HG02798 (cell line): ENCODE measurements at regions not wholly inside any gene's neighbourhood (a gene's known extent, or its start where the extent isn't known, plus 50 kb on each side); places are given as distances from the start of the nearest gene placed in this dataset.

Source experiments
- ATAC-seq: cut with Tn5 transposase; IDR thresholded peaks from one replicate; pipeline ENCODE4 v1.9.1; 2021; ENCODE audit warnings: mild to moderate bottlenecking; ENCODE audit not compliant: unreplicated experiment, poor library complexity

- no peak for ATAC-seq
These were observed 135.7 kb downstream of the MBL2 start for GRCh38 chr10:52636874-52637273.

GRCh38 chr10:52637592-52637991 lies 135.0 kb downstream of the MBL2 start:
- no peak for ATAC-seq

DNA sequence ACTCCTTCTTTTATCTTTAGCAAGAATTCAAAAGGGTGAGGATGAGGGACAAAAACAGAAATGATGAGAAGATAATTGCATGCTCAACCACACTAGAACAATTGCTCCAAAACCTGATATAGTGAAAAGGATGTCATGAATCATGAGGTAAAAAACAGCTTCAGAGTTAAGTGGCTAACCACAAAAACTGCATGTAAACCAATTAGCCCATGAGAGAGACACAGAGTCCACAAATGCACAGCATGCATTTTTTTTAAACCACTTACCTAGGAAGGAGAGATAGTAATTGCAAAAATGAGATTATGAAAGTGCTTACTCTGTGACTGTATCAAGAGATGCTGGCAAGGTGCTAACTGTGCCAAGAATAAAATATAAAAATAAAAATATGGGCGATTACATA lies 132.9 kb downstream of the MBL2 start:
- ATAC-seq: no peak

GRCh38 chr10:52642208-52642607 lies 130.4 kb downstream of the MBL2 start:
- ATAC-seq: no peak

DNA sequence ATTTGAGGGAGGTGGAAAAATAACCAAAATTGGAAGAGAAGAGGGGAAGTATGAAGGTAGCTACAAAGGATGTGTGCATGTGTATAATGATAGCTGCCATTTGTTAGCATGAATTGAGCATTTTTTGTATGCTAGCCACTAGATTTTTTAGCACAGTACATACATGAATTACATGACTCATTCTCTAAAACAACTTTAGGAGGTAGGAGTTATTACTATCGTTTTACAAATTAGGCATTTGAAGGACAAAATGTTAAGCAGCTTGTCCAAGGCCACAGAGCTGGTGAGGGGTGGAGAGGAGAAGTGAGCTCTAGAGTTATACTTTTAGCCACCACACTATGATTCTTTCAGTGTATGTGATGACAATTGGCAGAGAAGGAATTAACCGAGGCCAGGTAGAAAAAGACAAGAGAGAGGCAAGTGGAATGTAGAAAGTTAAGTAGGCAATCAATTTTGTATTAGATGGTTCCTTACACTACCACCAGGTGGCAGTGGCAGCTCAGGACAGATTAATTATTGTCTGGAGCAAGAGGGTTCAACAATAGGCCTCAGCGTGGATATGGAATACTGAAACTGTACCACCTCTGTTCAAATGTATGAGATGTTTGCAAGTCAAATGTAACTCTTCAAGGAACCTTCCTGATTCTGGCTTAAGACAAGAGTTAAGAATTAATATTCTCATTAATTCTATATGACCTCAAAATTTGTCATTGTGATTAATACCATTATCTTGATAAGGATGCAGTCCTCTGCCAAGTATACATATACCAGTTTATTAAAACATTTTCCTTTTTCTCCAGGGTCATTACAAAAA lies 128.0 kb downstream of the MBL2 start:
- peak; percentile 87 for ATAC-seq

- no peak for ATAC-seq
These were observed 127.3 kb downstream of the MBL2 start for GRCh38 chr10:52645187-52645758.

DNA sequence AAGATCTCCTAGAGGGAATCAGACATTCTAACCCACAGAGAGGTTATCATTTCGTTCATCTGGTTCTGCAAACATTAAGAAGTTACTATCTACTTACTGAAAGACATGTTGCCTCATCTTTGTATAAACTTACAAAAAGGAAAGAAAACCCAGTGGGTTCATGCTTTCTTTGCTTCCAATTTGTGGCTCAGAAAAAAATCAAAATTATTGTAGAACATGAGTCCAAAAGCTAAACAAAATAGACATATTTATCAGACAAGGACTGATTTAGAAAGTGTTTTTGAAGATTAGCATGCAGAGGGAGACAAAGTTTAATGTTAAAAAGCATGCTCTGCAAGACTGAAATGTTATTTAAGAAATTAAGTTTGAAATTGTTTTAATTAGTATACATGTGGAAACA lies 123.1 kb downstream of the MBL2 start:
- no peak for ATAC-seq

DNA sequence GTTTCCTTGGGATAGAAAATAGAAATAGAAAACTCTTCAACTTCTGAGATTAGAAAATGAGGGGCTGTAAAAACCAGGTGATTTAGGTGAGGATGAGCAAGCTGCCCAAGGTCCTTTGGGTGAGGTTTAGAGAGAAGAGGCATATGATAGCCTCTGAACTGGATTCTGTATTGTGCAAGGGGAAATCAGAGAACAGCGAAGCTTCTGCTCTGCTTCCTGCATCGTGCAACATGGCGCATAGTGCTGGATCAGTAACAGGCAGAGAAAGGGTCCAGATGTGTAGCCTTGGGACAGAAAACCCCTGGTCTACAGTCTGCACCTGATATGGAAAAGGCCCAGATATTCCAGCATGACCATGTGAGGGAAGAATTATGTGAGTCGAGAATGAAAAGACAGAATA lies 121.7 kb downstream of the MBL2 start:
- no peak for ATAC-seq

- no peak for ATAC-seq
These were observed 121.3 kb downstream of the MBL2 start for GRCh38 chr10:52651293-52651692.

GRCh38 chr10:52652431-52653262 lies 119.9 kb downstream of the MBL2 start:
- no peak for ATAC-seq

DNA sequence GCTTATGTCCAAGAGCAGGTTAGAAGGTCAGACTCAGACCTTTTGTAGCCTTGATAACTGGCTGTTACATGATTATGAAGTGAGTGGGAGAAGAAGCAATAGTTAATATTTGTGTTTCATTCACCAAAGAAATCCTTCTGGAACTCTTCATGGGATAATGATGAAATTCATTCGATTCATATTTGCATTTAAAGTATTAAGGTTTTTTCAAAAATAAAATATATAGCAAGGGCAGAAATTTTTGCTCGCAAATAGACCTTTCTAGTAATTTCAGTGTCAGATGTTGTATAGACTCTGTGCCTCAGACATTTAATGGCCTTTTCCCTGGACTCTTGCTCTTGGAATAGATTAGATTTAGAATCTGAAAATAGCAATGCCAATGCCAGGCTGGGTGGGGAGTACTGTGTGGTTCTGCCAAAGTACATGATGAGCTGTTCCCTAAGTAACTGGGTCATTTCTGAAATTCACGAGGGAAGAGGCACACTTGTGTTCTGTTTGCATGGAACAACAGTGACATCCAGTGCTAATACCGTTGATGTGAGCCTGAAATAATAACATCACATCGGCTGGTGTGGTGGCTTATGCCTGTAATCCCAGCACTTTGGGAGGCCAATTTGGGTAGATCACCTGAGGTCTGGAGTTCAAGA lies 119.2 kb downstream of the MBL2 start:
- ATAC-seq: no peak

DNA sequence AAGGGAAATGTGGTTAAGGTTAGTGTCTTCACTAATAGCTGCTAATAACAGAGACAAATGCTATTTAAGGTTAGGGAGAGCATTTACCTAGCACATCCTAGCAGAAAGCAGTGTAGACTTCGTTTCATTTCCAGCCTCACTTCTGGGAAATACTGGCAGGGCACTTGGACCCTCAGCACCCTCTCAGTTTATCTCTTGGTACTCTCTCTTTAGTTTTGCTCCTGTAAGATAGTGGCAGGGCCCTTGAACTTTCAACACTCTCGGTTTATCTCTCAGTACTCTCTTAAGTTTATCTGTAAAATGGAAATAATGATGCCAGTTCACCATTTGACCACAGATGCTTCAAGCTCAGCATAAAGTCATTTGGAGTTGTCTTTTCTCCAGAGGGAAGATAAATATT lies 118.4 kb downstream of the MBL2 start:
- ATAC-seq: no peak

GRCh38 chr10:52658112-52658511 lies 114.5 kb downstream of the MBL2 start:
- ATAC-seq: no peak

- no peak for ATAC-seq
These were observed 113.5 kb downstream of the MBL2 start for GRCh38 chr10:52659085-52659484.

DNA sequence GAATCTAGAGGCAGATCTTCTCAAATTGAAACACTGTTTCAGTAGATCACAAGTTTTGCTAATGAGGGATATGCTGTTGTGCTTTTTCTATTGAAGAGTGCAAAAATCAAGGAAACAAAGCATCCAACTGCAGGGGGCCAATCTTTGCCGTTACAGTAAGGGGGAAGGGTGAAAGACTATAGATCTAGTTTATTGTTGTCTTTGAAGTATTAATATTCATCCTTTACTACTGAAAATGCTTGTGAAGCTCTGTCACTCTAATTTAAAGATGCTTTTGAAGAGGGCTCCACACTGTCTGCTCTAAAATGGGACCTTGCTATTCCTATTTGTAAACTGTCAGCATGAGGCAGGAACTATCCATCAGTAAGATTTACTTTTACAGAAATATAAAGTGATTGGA lies 110.3 kb downstream of the MBL2 start:
- ATAC-seq: no peak

- no peak for ATAC-seq
These were observed 109.4 kb downstream of the MBL2 start for GRCh38 chr10:52663161-52663560.

DNA sequence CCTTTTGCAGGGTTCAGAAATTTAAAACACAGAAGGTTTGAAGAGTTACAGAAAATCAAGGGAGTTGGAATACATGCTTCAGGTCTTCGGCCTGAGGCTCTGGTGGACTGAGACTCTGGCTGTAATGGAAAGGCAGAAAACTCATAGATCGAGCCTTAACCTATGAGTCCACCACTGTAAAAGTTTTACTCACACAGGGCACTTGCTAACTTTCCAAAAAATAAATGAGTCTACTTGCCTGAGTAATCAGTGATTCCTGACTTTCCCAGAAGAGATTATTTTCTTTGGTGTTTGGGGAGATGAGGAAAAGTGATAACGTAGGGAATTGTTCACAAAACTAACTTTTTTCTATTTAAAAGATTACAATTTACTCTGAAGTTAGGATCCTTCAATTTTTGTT lies 108.0 kb downstream of the MBL2 start:
- no peak for ATAC-seq

GRCh38 chr10:52665821-52666220 lies 106.8 kb downstream of the MBL2 start:
- no peak for ATAC-seq

DNA sequence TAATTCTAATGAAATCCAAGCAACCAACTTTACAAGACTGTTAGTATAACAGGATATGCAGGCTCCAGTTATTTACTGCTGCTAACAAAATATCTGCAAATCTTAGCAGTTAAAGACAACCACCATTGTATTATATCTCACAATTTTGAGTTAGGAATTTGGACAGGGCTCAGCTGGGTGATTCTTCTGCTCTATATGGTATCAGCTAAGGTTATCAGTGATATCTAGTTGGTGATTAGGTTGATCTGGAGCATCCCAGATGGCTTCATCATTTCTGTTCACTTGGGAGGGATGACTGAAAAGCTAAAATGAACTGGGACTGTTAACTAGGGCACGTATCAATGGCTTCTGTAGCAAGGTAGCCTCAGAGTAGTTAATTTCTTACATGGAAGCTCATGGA lies 105.7 kb downstream of the MBL2 start:
- no peak for ATAC-seq

GRCh38 chr10:52668024-52668423 lies 104.6 kb downstream of the MBL2 start:
- no peak for ATAC-seq

- ATAC-seq: no peak
These were observed 99.7 kb downstream of the MBL2 start for GRCh38 chr10:52672880-52673279.
